GM18858 (cell line): ENCODE measurements at regions not wholly inside any gene's neighbourhood (a gene's known extent, or its start where the extent isn't known, plus 50 kb on each side); places are given as distances from the start of the nearest gene placed in this dataset.

Experiments
- ATAC-seq: cut with Tn5 transposase; IDR thresholded peaks from one replicate; pipeline ENCODE4 v1.9.1; 2021; ENCODE audit not compliant: unreplicated experiment

DNA sequence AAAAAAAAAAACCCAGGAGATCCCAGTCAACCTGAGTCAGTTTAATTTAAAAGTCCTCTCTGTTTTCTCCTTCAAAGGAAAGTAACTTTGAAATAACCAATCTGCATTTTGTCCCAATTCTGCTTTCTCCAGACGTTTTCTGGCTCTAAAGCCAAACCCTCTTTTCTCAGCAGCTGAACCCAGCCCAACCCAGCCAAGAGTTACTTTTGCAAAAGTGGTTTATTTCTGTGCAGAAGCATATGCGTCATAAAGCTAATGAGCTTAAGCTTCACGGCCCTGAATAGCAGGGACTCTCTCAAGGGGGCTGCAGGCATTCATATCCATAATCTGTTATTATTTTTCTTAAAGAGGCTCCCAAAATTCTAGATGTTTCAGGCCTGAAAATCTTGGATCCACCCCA is 176.6 kb downstream of the GALC start:
- no peak for ATAC-seq

DNA sequence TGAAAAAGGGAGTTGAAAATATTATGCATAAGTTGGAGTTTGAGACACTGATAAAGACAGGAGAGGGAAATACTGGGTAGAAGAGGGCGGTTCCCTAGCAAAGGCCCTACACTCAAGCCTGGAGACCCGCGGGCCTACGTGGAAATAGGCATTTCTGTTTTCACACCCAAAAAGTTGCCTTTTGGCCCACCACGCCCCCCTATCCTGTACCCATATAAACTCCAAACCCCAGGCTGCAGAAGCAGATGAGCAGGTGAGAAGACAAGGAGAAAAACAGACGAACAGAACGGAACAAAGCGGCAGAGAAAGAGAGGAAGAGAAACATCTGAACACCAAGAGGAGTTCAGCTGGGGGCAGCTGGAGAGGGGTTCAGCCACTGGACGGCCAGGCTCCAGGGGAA is 177.9 kb downstream of the GALC start:
- ATAC-seq: no peak

DNA sequence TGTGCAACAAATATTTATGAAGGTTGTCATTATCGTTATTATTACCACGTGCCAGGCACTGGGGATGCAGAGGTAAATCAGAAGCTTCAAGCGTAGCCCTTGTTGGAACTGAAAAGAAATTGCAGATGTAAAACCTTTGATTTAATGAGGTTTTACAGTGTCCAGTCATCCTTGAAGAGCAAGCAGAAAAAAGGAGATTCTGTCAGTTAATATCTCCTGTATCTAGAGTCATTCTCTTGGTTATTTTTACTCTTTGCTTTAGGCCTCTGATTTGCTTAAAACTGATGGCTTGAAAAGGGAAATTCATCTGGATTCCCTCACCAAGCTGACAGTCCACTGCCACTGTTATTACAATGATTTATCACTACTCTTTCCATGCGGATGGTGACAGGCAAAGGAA is 179.3 kb downstream of the GALC start:
- no peak for ATAC-seq

DNA sequence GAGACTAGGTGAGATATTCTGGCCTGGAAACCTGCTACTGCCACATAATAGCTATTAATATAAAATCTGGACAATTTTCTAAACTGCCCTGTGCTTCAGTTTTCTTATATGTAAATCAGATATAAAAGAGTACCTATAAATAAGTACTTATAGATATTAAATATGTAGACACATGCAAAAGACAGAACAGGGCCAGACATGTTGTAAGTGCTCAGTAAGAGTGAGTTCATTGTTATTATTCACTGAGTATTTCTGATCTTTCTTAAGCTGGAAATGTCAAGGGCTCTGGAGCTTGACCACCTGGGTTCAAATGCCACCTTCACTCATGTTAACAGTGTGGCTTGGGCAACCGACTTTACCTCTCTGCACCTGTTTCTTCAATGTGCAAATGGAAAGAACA is 179.8 kb downstream of the GALC start:
- no peak for ATAC-seq

DNA sequence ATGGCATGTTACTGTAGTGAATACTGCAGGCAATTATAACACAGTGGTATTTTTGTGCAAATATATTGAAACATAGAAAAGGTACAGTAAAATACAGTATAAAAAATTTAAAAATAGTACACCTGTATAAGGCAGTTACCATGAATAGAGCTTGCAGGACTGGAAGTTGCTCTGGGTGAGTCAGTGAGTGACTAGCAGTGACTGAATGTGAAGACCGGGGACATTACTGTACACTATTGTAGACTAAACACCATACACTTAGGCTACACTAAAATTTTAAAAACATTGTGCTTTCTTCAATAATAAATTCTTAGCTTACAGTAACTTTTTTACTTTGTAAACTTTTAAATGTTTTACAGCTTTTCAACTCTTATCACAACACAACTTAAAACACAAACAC is 181.7 kb downstream of the GALC start:
- no peak for ATAC-seq

DNA sequence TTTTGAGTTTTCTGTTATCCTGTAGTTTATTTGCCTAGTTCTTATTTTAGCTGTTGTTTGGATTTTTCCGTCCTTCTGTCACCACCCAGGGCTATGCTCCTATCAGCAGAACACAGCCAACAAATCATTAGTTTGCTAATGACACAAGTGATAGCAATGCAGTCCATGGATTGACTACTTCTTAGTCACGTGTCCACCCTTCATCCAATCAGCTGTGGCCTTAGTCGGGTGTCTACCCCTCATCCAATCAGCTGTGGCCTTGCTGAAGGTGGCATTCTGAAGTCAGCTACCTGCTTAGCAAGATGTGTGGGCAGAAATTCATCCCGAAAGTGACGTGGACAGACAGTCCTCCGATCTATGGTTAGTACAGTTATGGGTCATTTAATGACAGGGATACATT is 182.3 kb downstream of the GALC start:
- no peak for ATAC-seq

DNA sequence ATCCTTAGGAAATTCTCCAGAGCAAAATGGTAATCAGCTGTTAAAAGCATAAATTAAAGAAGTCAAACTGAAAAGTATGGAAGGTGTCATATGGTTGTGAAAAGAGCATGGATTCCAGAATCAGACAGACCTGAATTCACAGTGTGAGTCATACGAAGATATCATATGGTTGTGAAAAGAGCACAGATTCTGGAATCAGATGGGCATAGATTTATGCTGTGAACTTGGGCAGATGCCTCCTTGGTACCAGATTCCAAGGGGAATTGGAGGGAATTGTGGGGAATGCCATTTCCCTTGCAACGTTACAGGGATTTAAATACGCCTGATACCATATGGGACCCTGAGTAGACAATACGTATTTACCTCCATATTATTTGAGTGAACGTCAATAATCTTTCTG is 183.7 kb downstream of the GALC start:
- ATAC-seq: no peak

DNA sequence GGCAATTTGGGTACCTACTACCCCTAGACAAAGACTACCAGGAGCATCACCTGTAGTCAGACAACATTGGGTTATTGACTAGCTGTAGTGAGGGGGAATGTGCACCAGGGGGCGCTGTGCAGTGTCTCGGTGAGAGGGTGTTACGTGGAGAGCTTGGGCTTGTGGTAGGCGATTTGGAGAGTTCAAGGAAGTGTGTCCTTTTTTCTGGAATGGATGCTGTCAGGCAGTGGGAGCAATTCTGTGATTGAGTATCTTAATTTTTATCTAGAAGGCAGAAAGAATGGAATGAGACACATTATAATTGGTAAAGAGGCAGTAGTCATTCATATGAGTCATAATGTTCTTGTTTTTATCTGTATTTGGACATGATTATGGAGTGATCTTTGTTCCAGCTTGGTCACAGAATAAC is 187.7 kb downstream of the GALC start:
- ATAC-seq: peak; percentile 73

DNA sequence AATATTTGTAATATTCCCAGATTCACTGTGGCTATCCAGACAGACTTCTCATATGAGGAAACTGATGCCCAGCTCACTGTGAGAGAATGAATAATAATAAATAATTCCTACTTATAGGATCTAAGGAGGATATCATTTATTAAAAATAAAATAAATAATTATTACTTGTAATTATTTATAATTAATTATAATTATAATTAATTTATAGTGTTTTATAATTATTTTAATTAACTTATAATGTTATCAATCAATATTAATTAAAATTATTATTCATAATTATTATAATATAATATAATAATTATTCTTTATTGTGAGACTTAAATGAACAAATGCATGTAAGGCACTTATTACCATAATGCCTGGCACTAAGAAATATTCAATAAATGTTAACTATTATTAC is 192.8 kb downstream of the GALC start:
- ATAC-seq: no peak

DNA sequence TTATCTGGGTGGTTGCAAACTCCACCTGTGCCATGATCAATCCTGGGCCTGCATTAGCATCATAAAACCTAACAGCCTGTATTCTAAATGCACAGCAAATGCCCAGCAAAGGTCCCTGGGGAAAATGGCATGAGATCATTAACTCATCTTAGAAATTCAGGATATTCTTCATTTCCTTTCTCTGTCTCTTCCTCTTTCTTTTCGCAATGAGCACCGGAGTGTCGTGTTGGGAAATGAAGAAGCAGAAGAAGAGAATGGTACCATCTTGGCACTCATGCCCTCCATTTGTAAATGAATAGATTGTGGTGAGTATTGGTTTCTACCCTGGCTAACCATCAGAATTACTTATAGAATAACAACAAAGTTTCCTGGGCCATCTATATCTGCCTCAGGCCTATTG is 193.6 kb downstream of the GALC start:
- ATAC-seq: no peak

DNA sequence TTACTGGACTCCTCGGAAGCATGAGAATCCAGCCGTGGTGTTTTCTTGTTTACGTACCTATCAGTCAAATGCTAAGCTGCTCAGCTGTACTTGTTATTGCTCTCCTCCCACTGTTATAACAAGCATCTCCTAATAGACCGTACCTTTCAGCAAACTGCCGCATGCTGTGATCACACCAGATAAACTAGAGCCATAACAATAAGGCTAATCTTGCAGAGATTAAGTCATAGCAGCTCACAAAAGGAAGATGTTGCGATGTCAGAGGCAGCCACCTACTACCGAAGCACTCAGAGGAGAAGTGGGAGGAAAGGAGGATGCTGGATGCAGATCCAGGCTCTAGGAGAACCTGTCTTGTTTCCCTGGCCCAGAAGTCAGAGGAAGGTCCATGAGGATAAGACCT is 196.0 kb downstream of the GALC start:
- no peak for ATAC-seq

DNA sequence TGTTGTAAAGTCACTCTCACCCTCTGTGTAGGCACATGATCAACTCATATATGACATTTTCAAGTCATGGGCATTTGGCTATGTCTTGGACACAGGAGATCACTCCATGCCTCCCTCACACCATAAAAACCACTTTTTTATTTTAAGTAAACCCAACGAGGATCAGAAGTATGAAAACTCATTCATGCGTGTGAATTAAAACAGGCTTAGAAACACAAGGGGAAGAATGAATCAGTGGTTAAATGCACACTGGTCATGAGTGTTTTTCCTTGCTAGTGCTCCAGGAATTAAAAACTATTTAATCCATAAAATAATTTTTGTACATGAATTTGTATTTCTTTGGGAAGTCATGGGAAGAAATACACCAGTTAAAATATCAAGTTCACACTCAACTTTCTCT is 198.4 kb downstream of the GALC start:
- no peak for ATAC-seq

DNA sequence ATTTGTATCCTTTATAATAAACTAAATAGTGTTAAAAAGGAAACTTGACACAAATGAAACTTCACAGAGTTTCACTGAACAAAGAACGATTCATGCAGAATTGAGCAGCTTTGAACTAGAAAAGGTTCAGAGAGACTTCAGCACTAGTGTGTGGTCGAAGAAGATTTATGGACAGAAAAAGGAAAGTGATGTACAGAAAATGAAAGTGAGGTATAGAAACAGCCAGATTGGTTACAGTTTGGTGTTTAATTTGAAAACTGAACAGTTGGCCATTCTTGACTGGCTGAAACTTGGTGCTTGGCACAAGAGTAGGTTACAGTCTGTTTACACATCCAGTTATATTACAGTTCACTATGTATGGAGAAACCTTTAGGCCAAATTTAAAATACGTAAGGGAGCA is 207.1 kb downstream of the GALC start:
- no peak for ATAC-seq

DNA sequence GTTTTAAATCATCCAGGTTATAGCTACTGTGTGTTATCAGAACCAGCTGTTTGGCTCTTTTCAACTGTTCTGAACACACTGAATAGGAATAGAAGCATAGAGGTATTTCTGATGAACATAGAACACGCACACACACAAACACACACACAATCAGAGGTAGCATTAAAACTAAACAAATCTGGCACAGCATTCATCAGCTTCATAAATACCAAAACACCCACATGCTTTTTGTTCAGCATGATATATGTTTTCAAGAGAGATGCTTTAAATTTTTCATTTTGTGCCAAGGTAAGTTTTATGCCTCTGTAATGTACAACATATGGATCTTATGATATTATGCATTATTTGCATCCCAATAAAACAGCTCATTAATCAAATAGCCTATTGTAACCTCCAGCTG is 208.6 kb downstream of the GALC start:
- no peak for ATAC-seq

DNA sequence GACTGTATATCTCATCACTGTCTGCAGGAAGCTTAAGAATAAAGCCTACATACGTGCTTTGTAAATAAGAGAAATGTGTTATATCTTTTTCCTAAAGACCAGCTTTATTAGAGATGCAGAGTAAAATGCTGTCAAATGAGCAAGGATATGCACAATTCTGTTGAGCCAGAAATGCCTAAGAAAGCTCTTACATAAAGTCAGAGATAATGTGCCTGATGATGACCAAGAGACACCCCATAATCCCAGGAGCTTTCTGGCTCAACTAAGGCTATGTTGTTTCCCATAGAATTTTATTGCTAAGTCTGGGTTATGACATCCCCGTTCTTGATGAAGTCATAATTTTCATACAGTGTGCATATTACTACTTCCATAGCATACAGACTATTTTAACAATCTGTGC is 209.9 kb downstream of the GALC start:
- ATAC-seq: no peak

DNA sequence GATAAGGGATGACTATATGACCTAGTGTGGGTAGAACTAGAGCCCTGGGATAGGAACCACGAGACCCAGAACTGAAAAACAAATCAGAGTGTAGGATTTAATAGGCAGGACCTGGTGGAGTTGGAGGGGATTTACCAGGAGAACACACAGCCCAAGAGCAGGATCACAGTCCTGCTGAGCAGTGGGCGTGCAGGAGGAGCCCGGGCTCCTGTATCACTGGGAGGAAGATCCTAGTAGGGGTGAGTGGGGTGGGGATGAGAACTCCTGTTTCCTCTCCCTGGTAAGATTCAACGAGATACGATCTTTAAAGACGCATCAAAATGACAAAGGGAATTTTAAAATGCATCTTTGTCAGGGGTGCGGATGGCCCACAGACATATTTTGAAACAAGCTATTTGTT is 220.1 kb downstream of the GALC start:
- no peak for ATAC-seq

DNA sequence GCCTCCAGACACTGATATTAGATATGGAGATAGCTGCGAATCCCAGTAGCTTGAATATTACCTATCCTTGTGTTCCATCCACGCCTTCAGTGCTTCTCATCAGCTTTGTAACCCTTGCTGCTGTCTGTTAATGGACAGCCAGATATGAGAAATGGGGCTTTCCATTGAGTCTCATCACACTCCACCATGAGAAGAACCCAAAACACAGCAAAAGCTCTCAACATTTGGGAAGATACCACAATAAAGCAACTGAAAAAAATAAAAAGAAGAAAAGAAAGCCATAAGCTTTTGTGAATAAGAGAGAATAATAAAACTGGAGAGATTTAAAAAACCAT is 225.4 kb downstream of the GALC start:
- ATAC-seq: peak; percentile 60

DNA sequence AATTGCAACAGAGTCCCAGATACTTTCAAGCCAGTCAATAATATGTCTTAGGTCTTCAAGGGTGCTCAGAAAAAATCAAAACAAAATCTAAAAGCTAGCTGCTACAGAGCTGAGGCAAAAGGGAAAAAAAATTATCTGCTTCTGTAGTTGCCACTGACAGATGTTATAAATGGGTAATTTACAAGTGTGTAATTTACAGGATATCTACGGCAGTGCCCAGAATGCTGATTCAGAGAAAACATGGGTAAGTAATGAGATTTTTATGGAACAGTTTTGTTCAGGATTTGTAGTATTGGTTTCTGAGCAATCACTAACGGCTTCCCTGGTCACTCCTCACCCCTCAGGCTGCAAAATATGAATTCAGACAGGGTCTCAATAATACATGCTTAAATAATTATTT is 234.1 kb downstream of the GALC start:
- ATAC-seq: no peak

DNA sequence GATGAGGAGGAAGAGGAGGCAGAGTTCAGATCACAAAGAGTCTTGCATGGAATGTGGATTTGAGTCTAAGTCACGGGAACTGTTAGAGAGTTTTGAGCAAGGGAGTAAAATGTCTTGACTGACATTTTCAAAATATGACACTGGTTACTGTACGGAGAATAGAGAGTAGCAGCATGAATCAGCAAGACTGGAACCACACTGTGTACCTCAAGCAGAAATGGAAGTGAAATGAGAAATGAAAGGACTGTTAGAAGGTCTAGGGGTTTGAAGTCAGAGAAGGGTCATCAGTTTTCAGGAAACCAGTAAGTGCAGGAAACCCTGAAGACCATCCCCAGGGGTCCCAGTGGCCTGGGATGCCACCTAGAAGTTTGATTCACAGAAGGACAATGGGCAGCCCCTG is 236.3 kb downstream of the GALC start:
- ATAC-seq: peak; percentile 74

DNA sequence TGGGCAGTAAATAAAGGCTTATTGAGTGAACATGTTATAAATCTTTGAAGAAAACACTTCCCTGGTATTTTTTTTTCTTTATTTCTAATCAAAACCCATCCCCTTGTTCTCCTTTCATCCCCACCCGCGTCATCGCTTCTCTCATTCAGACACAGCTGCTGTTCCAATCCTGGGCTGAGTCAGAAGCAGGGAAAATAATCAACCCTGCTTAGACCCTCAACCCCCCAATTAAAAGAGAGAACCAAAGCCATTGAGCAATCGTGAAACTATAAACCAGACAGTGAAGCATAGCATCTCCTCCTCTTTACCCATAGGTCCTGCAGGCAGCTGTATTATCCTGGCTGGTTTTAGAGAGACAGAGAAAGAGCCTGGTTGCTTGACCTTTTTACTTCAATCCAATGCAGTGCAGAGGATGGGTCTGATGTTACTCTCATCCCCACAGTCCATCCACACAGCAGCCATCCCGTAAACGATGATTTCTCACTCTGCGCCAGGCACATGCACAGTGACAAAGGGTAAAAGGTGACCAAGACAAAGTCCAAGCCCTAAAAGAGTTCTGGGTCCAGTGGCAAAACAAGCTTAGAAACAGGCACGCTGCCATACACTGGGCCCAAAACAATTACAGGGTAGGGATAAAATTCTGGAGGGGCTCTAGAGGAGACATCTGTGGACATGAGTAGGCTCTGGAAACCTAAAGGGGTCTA is 238.3 kb downstream of the GALC start:
- no peak for ATAC-seq

DNA sequence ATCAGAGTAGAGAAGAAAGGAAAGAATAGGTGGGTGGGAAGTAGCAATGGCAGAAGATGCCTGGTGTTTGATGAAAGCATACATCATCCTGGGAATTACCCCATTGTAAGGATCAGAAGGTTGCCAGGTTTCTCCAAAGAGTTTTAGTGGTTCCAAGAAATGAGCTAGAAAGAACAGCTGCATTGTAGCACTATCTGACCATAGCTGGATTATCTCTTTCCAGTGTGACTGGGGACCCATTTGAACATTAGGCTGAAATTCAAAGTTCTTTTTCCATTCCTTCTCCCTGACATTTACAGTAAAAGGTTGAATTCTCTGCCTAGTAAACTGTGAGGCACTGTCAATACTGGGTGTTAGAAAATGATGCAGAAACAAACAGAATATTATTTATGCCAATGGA is 244.4 kb downstream of the GALC start:
- ATAC-seq: no peak

DNA sequence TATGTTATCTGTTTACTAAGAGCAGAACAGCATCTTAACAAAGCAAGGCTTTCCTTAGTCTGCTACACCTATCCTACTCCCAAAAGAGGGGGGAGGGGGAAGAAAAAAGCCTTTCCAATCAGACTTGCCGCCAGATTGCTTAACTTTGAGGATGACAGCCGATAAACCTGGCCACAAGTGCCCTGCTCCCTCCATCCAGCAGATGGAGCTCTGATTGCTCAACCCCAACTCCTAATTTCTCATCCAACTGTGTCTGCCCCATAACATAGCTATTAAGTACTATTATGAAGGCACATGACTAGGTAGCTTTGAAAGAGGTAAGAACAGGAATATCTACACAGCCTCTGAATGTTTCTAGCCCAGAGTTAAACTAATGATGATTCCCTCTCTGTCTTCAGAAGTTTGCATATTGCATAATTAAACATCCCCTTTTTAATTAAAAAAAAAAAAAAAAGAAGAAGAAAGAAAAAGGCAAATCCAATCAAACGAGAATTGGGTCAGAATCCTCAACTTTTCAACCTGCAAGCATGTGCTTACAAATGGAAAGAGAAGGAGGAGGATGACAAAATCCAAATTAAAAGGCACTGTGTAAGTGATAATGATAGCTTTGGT is 247.4 kb downstream of the GALC start:
- ATAC-seq: peak; percentile 71
